Pancreas (tissue), 10 donors: ENCODE measurements at regions not wholly inside any gene's neighbourhood (a gene's known extent, or its start where the extent isn't known, plus 50 kb on each side); places are given as distances from the start of the nearest gene placed in this dataset.
"Not testable (repeated sequence)": the region's sequence is repeated elsewhere in the genome, so short reads cannot be mapped to it uniquely, and the experiment has no call there.

Experiments used
- ATAC-seq, 4 donors: fragments of 200-7000 bp; cut with Tn5 transposase; one replicate each; pipeline versions ENCODE4 v1.8.0 to v1.9.1; 2020; ENCODE audit warnings: mild to moderate bottlenecking in 4 of 4, moderate library complexity in 4 of 4
- DNase-seq, 6 donors: peaks; one replicate each; pipeline ENCODE4 v3.0.0-alpha.2; 2020
- FAIRE-seq: peaks from 2 replicates; lab custom pipeline; 2012; peaks lifted over from hg19 to GRCh38; lab: Jason Lieb, UNC
- H3K27ac ChIP-seq, 4 donors: fragments of 200-600 bp; sonication (generic); 1 replicate in 3 of 4; 2 replicates in 1 of 4; pipeline versions ENCODE4 v1.5.0 to v1.8.0; 2020
- H3K27me3 ChIP-seq, 4 donors: fragments of 200-600 bp; one replicate each; pipeline ENCODE4 v1.8.0; 2021
- H3K36me3 ChIP-seq, 3 donors: fragments of 200-600 bp; sonication (generic) in 1 of 3; one replicate each; pipeline versions ENCODE4 v1.5.0 to v1.8.0; 2020 to 2021
- H3K4me1 ChIP-seq, 3 donors: fragments of 200-600 bp; one replicate each; pipeline ENCODE4 v1.8.0; 2021
- H3K4me3 ChIP-seq, 4 donors: fragments of 200-600 bp; sonication (generic) in 2 of 4; one replicate each; pipeline versions ENCODE4 v1.5.0 to v1.8.0; 2020 to 2021
- H3K9me3 ChIP-seq, 4 donors: fragments of 200-600 bp; one replicate each; pipeline ENCODE4 v1.8.0; 2021
- CTCF ChIP-seq, 4 donors: fragments of 200-600 bp; sonication (generic) in 3 of 4; IDR thresholded peaks; one replicate each; pipeline versions ENCODE4 v1.5.0 to v1.8.0; 2021; ENCODE audit warnings: antibody characterized with exemption in 4 of 4
- WGBS, 2 donors: extraction: QIAGEN DNeasy Blood & Tissue Kit; methylation state at CpG; one replicate each; pipeline ENCODE4 v1.1.7; 2013; 5-methylcytosine and 5-hydroxymethylcytosine counted together
- intact Hi-C, 3 donors: fragments of 100-400 bp; cut with DNase I; formaldehyde crosslinking; loops; one replicate each; pipeline versions ENCODE4 v1.11.1 to v1.14.2; 2022
- donor health status: healthy with polysubstance abuse.
- donor health status: DM: no; HTN: no; CAD: no; lungs with moderate emphysema.
- donor health status: DM: no; HTN: no; CAD: no.
- donor health status: control.
- donor health status: control.
- donor health status: Bipolar disorder and iron deficiency.
- donor health status: DM: yes; HTN: yes; CAD: no.
- donor health status: DM: no; HTN: no; CAD: no.
- donor health status: DM: no; HTN: no; CAD: no.
- donor health status: DM: yes; HTN: yes; CAD: no.

- Histone ChIP-seq H3K27me3 (no peaks in the 10 kb centered on the region), H3K9me3 (no peaks in the 10 kb centered on the region), H3K27ac (no peak overlapping the region), H3K36me3 (no peaks in the 10 kb centered on the region), H3K4me1 (peaks cover 0 to 20% (median 6%) of the 10 kb centered on the region in 3 donors), H3K4me3 (no peak overlapping the region)
- intact Hi-C loops = no loop called here
- WGBS, 2 donors = 79 to 86% methylated on average over 4 of the region's 4 CpGs
- TF ChIP-seq CTCF (IDR thresholded peaks at IDR 0.05) = no peak
- DNase-seq (no peak), FAIRE-seq (no peak), ATAC-seq (peak in 1 of 4 donors; percentile 26)
Observed at GRCh38 chr3:187811585-187812250, 66.5 kb upstream of the BCL6 start.

GRCh38 chr3:187812496-187812895, 67.2 kb upstream of the BCL6 start:
- no peak overlapping the region for H3K4me3 ChIP-seq
- H3K4me1 ChIP-seq = peaks cover 0 to 20% (median 6%) of the 10 kb centered on the region in 3 donors
- no peak for ATAC-seq
- no peaks in the 10 kb centered on the region for H3K9me3 ChIP-seq
- no peak for FAIRE-seq
- TF ChIP-seq CTCF (IDR thresholded peaks at IDR 0.05) = no peak
- no peak for DNase-seq
- intact Hi-C loops = no loop called here
- no peak overlapping the region for H3K27ac ChIP-seq
- H3K27me3 ChIP-seq = no peaks in the 10 kb centered on the region
- 96 to 98% methylated on average over 5 of the region's 5 CpGs for WGBS, 2 donors
- no peaks in the 10 kb centered on the region for H3K36me3 ChIP-seq

GRCh38 chr3:187813198-187813597, 67.9 kb upstream of the BCL6 start:
- no peak overlapping the region for H3K4me3 ChIP-seq
- no peak overlapping the region for H3K27ac ChIP-seq
- no peaks in the 10 kb centered on the region for H3K9me3 ChIP-seq
- no peaks in the 10 kb centered on the region for H3K27me3 ChIP-seq
- no peak for FAIRE-seq
- ATAC-seq = peak in 3 of 4 donors; percentile 59 to 80 (median 75)
- 38% methylated on average over 1 of the region's 1 CpG for WGBS, 2 donors
- intact Hi-C loops = no loop called here
- peak in 2 of 6 donors; percentile 6 to 44 for DNase-seq
- no peak for TF ChIP-seq CTCF (IDR thresholded peaks at IDR 0.05)
- H3K36me3 ChIP-seq = no peaks in the 10 kb centered on the region
- H3K4me1 ChIP-seq = peaks cover 0 to 20% (median 6%) of the 10 kb centered on the region in 3 donors

GRCh38 chr3:187817766-187818165, 72.5 kb upstream of the BCL6 start:
- DNase-seq, intact Hi-C loops, H3K36me3 ChIP-seq, H3K27ac ChIP-seq, H3K4me3 ChIP-seq, H3K4me1 ChIP-seq, H3K27me3 ChIP-seq, FAIRE-seq, ATAC-seq, H3K9me3 ChIP-seq: not testable (repeated sequence)
- 93 to 96% methylated on average over 3 of the region's 3 CpGs for WGBS, 2 donors

GRCh38 chr3:187821616-187822317, 76.5 kb upstream of the BCL6 start:
- no peak overlapping the region for H3K27ac ChIP-seq
- H3K4me1 ChIP-seq = no peaks in the 10 kb centered on the region
- ATAC-seq = no peak
- 90 to 94% methylated on average over 2 of the region's 2 CpGs for WGBS, 2 donors
- H3K4me3 ChIP-seq = no peak overlapping the region
- no peak for DNase-seq
- H3K27me3 ChIP-seq = no peaks in the 10 kb centered on the region
- no peaks in the 10 kb centered on the region for H3K36me3 ChIP-seq
- FAIRE-seq = no peak
- H3K9me3 ChIP-seq = no peaks in the 10 kb centered on the region
- TF ChIP-seq CTCF (IDR thresholded peaks at IDR 0.05) = no peak
- intact Hi-C loops = no loop called here
